A549 (cell line): ENCODE measurements at regions not wholly inside any gene's neighbourhood (a gene's known extent, or its start where the extent isn't known, plus 50 kb on each side); places are given as distances from the start of the nearest gene placed in this dataset.
A peak's percentile ranks its signal among the peaks of the same experiment; 100 is the strongest.

Experiments
- ATAC-seq, 2 experiments: fragments of 200-7000 bp in 1 of 2; fragments of >200 bp in 1 of 2; cut with Nextera tagmentation in 1 of 2; cut with Tn5 transposase in 1 of 2; 3 replicates each; pipeline versions ENCODE4 v1.8.0 to v1.9.1; 2018 to 2020; ENCODE audit warnings: mild to moderate bottlenecking in 1 of 2, moderate library complexity in 1 of 2
- CTCF ChIA-PET: fragments of 300-600 bp; sonication (Branson Sonifier 250); formaldehyde crosslinking; extraction: SDS; loops from one replicate; lab custom pipeline; 2021; ENCODE audit warnings: antibody characterized with exemption, inconsistent platforms; lab: Yijun Ruan, JAX
- POLR2A ChIA-PET: fragments of 350-600 bp; formaldehyde crosslinking; extraction: SDS; loops from one replicate; lab custom pipeline; 2021; ENCODE audit warnings: antibody characterized with exemption, inconsistent platforms; lab: Yijun Ruan, JAX
- DNase-seq, 2 experiments: peaks; one replicate each; pipeline versions ENCODE4 v3.0.0 to v3.0.0-alpha.2; 2011 to 2016; ENCODE audit warnings: low read depth in 1 of 2, low spot score in 1 of 2
- FAIRE-seq: peaks from 2 replicates; lab custom pipeline; 2011; peaks lifted over from hg19 to GRCh38; lab: Jason Lieb, UNC
- H3K27ac ChIP-seq, 2 experiments: fragments of >200 bp; sonication (Bioruptor Twin); formaldehyde crosslinking; 3 replicates each; pipeline ENCODE4 v1.5.1; 2016 to 2017
- H3K4me1 ChIP-seq: fragments of >200 bp; sonication (Bioruptor Twin); formaldehyde crosslinking; 3 replicates; pipeline ENCODE4 v1.6.1; 2016
- H3K4me2 ChIP-seq: fragments of >200 bp; sonication (Bioruptor Twin); formaldehyde crosslinking; 3 replicates; pipeline ENCODE4 v1.6.1; 2016
- H3K4me3 ChIP-seq: fragments of >200 bp; sonication (Bioruptor Twin); formaldehyde crosslinking; 3 replicates; pipeline ENCODE4 v1.5.1; 2016
- H3K9me3 ChIP-seq: fragments of >200 bp; sonication (Bioruptor Twin); formaldehyde crosslinking; 3 replicates; pipeline ENCODE4 v1.6.1; 2016
- CBX2 ChIP-seq: fragments of 200-600 bp; sonication (generic); IDR thresholded peaks from 2 replicates; pipeline ENCODE4 v1.6.1; 2016; ENCODE audit warnings: low read depth, mild to moderate bottlenecking, borderline replicate concordance
- CBX8 ChIP-seq: fragments of 200-600 bp; sonication (generic); IDR thresholded peaks from 2 replicates; pipeline ENCODE4 v1.6.1; 2016
- CEBPB ChIP-seq, 2 experiments: fragments of >200 bp in 1 of 2; sonication (Bioruptor Twin) in 1 of 2; formaldehyde crosslinking in 1 of 2; IDR thresholded peaks; 2 replicates each; pipeline ENCODE4 v1.6.1; 2012 to 2016
- EHMT2 ChIP-seq: fragments of 200-600 bp; sonication (generic); IDR thresholded peaks from 2 replicates; pipeline ENCODE4 v1.6.1; 2016; ENCODE audit warnings: antibody characterized with exemption, low read depth, mild to moderate bottlenecking, moderate library complexity
- ESRRA ChIP-seq: fragments of 150-350 bp; IDR thresholded peaks from 2 replicates; pipeline ENCODE4 v1.6.1; 2014; ENCODE audit warnings: mild to moderate bottlenecking, low read length, borderline replicate concordance
- FOSB ChIP-seq: fragments of 250-450 bp; sonication (Bioruptor Pico); IDR thresholded peaks from 2 replicates; pipeline ENCODE4 v1.5.0; 2020; ENCODE audit warnings: mild to moderate bottlenecking, moderate library complexity
- FOSL2 ChIP-seq, 2 experiments: fragments of 450-650 bp in 1 of 2; fragments of >200 bp in 1 of 2; sonication (Bioruptor Twin) in 1 of 2; formaldehyde crosslinking; IDR thresholded peaks; 2 replicates each; pipeline versions ENCODE4 v1.5.0 to v1.6.1; 2016 to 2020; ENCODE audit warnings: mild to moderate bottlenecking in 1 of 2, moderate library complexity in 1 of 2
- GATA3 ChIP-seq: IDR thresholded peaks from 2 replicates; pipeline ENCODE4 v1.6.1; 2012; ENCODE audit warnings: borderline replicate concordance
- HDAC2 ChIP-seq: fragments of 200-600 bp; sonication (generic); IDR thresholded peaks from 2 replicates; pipeline ENCODE4 v1.6.1; 2016
- HEYL ChIP-seq: fragments of 250-450 bp; sonication (Bioruptor Pico); IDR thresholded peaks from 2 replicates; pipeline ENCODE4 v1.8.0; 2021; ENCODE audit warnings: mild to moderate bottlenecking, moderate library complexity
- HOXA7 ChIP-seq: fragments of 250-450 bp; sonication (Bioruptor Pico); IDR thresholded peaks from 2 replicates; pipeline ENCODE4 v1.5.0; 2020; ENCODE audit warnings: mild to moderate bottlenecking, moderate library complexity
- HOXB5 ChIP-seq: fragments of 250-450 bp; sonication (Bioruptor Pico); IDR thresholded peaks from 2 replicates; pipeline ENCODE4 v1.5.0; 2020; ENCODE audit warnings: mild to moderate bottlenecking, moderate library complexity
- JUNB ChIP-seq: fragments of >200 bp; sonication (Bioruptor Twin); formaldehyde crosslinking; IDR thresholded peaks from 2 replicates; pipeline ENCODE4 v1.6.1; 2016
- KDM1A ChIP-seq: fragments of 200-600 bp; sonication (generic); IDR thresholded peaks from 2 replicates; pipeline ENCODE4 v1.6.1; 2016; ENCODE audit warnings: low read depth, mild to moderate bottlenecking
- KDM5A ChIP-seq: fragments of 200-600 bp; sonication (generic); IDR thresholded peaks from 2 replicates; pipeline ENCODE4 v1.6.1; 2016; ENCODE audit warnings: antibody characterized with exemption, mild to moderate bottlenecking
- MAFK ChIP-seq: fragments of 450-650 bp; IDR thresholded peaks from 2 replicates; pipeline ENCODE4 v1.6.1; 2014; ENCODE audit not compliant: partially characterized antibody
- MAZ ChIP-seq: fragments of 150-350 bp; IDR thresholded peaks from 2 replicates; pipeline ENCODE4 v1.6.1; 2014; ENCODE audit warnings: antibody characterized with exemption, low read depth, low read length, borderline replicate concordance
- MYC ChIP-seq: IDR thresholded peaks from 2 replicates; pipeline ENCODE4 v1.6.1; 2012; ENCODE audit warnings: mild to moderate bottlenecking, inconsistent platforms, low read length, improper control_type of control experiment, borderline replicate concordance
- NFE2L2 ChIP-seq: fragments of 150-350 bp; conservative IDR thresholded peaks from 2 replicates; pipeline ENCODE4 v1.6.1; 2014; ENCODE audit warnings: low read length
- NPAS2 ChIP-seq: fragments of 250-450 bp; sonication (Bioruptor Pico); IDR thresholded peaks from 2 replicates; pipeline ENCODE4 v1.8.0; 2022; ENCODE audit warnings: mild to moderate bottlenecking, moderate library complexity, borderline replicate concordance
- NR3C1 ChIP-seq: fragments of >200 bp; sonication (Bioruptor Twin); formaldehyde crosslinking; IDR thresholded peaks from 3 replicates; pipeline ENCODE4 v1.6.1; 2017
- RARB ChIP-seq: fragments of 250-450 bp; sonication (Bioruptor Pico); IDR thresholded peaks from 2 replicates; pipeline ENCODE4 v1.8.0; 2021; ENCODE audit warnings: mild to moderate bottlenecking, moderate library complexity
- RFX5 ChIP-seq: fragments of 450-650 bp; IDR thresholded peaks from 2 replicates; pipeline ENCODE4 v1.7.1; 2014; ENCODE audit warnings: antibody characterized with exemption, mild to moderate bottlenecking, moderate library complexity
- RNF2 ChIP-seq: fragments of 200-600 bp; sonication (generic); IDR thresholded peaks from 2 replicates; pipeline ENCODE4 v1.6.1; 2016; ENCODE audit warnings: low read depth, mild to moderate bottlenecking, antibody characterized with exemption, moderate library complexity, borderline replicate concordance
- SMC3 ChIP-seq: fragments of >200 bp; sonication (Bioruptor Twin); formaldehyde crosslinking; IDR thresholded peaks from 3 replicates; pipeline ENCODE4 v1.6.1; 2018; ENCODE audit warnings: inconsistent platforms
- TFCP2L1 ChIP-seq: fragments of 250-450 bp; sonication (Bioruptor Pico); IDR thresholded peaks from 2 replicates; pipeline ENCODE4 v1.5.0; 2021; ENCODE audit warnings: mild to moderate bottlenecking
- TP53 ChIP-seq: fragments of 250-450 bp; sonication (Bioruptor Pico); IDR thresholded peaks from 2 replicates; pipeline ENCODE4 v1.5.0; 2021; ENCODE audit warnings: mild to moderate bottlenecking, moderate library complexity
- ZC3H11A ChIP-seq: fragments of 450-650 bp; IDR thresholded peaks from 2 replicates; pipeline ENCODE4 v1.6.1; 2014; ENCODE audit warnings: antibody characterized with exemption, mild to moderate bottlenecking
- ZNF302 ChIP-seq: fragments of 250-450 bp; sonication (Bioruptor Pico); IDR thresholded peaks from 2 replicates; pipeline ENCODE4 v1.9.0; 2021; ENCODE audit warnings: inconsistent platforms, mild to moderate bottlenecking, moderate library complexity
- ZSCAN20 ChIP-seq: fragments of 250-450 bp; sonication (Bioruptor Pico); IDR thresholded peaks from 2 replicates; pipeline ENCODE4 v1.8.0; 2022; ENCODE audit warnings: mild to moderate bottlenecking, moderate library complexity
- WGBS: methylation state at CpG from one replicate; pipeline ENCODE4 v1.1.6; 2017; ENCODE audit errors: missing lambda C conversion rate; 5-methylcytosine and 5-hydroxymethylcytosine counted together
- TF ChIP-seq, protein P1 (sequence below): fragments of 250-450 bp; sonication (Bioruptor Pico); IDR thresholded peaks from 2 replicates; pipeline ENCODE4 v1.5.0; 2020; ENCODE audit warnings: low read depth, mild to moderate bottlenecking, moderate library complexity
- TF ChIP-seq, protein P2 (sequence below): IDR thresholded peaks from 2 replicates; pipeline ENCODE4 v1.6.1; 2012

- TF ChIP-seq SMC3 (no peak), HDAC2 (no peak), HEYL (CRISPR knock-in tag) (no peak)
- TF ChIP-seq, protein P1, sequence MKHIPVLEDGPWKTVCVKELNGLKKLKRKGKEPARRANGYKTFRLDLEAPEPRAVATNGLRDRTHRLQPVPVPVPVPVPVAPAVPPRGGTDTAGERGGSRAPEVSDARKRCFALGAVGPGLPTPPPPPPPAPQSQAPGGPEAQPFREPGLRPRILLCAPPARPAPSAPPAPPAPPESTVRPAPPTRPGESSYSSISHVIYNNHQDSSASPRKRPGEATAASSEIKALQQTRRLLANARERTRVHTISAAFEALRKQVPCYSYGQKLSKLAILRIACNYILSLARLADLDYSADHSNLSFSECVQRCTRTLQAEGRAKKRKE (CRISPR knock-in tag), result no peak
Measured at GRCh38 chr18:75928706-75929105, 501.2 kb upstream of the SMIM21 start.

DNA sequence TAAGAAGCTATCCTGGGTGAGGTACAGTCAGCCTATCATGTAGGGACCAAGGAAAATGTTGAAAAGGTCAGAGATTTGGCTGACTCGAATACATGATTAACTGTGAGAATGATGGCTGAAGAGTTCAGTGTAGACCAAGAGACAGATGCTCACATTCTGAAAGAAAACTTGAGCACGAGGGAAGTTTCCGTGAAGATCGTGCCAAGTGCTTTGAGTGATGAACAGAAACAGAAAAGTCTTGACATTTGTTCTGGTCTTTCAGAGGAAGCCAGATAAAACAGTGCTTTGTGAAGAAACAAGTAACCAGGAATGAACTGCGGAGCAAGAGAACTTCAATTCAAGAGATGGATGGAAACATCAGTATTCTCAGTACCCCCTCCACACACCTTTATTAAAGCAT is 500.3 kb upstream of the SMIM21 start:
- Histone ChIP-seq H3K27ac (no peak overlapping the region), H3K4me3 (no peak overlapping the region), H3K4me2 (no peak overlapping the region), H3K9me3 (no peaks in the 10 kb centered on the region), H3K4me1 (peaks cover 22% of the 10 kb centered on the region)
- ChIA-PET CTCF (no interaction called here), POLR2A (no interaction called here)
- TF ChIP-seq SMC3 (no peak), KDM5A (no peak), MAFK (no peak), NR3C1 (no peak), ESRRA (no peak), RNF2 (no peak), ZSCAN20 (CRISPR knock-in tag) (no peak), ZC3H11A (no peak), TFCP2L1 (CRISPR knock-in tag) (no peak), CBX8 (no peak), HDAC2 (no peak), KDM1A (no peak), RARB (CRISPR knock-in tag) (no peak), CBX2 (no peak), CEBPB (IDR thresholded peaks at IDR 0.05) (no peak), NFE2L2 (no peak), GATA3 (no peak)
- TF ChIP-seq, protein P2, sequence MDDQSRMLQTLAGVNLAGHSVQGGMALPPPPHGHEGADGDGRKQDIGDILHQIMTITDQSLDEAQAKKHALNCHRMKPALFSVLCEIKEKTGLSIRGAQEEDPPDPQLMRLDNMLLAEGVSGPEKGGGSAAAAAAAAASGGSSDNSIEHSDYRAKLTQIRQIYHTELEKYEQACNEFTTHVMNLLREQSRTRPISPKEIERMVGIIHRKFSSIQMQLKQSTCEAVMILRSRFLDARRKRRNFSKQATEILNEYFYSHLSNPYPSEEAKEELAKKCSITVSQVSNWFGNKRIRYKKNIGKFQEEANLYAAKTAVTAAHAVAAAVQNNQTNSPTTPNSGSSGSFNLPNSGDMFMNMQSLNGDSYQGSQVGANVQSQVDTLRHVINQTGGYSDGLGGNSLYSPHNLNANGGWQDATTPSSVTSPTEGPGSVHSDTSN, result no peak
- ATAC-seq (no peak), DNase-seq (no peak), FAIRE-seq (no peak)
- WGBS, result 68% methylated on average over 5 of the region's 5 CpGs

More at GRCh38 chr18:75928706-75929105, 501.2 kb upstream of the SMIM21 start:
- CTCF ChIA-PET, result no interaction called here
- Histone ChIP-seq H3K4me2 (no peak overlapping the region), H3K4me1 (peaks cover 16% of the 10 kb centered on the region), H3K4me3 (no peak overlapping the region), H3K9me3 (no peaks in the 10 kb centered on the region), H3K27ac (no peak overlapping the region)
- POLR2A ChIA-PET, result no interaction called here
- 35% methylated on average over 2 of the region's 2 CpGs for WGBS
- DNase-seq, result no peak
- FAIRE-seq, result no peak
- no peak for ATAC-seq

- ChIA-PET CTCF (no interaction called here), POLR2A (no interaction called here)
- peak in 1 of 2 experiments; percentile 7 for DNase-seq
- no peak for FAIRE-seq
- Histone ChIP-seq H3K4me3 (no peak overlapping the region), H3K4me2 (peak overlapping the region; percentile 42), H3K9me3 (no peaks in the 10 kb centered on the region), H3K27ac (peak overlapping the region in 1 of 2 experiments; percentile 48; a peak in 3 of 6 replicates), H3K4me1 (peaks cover 27% of the 10 kb centered on the region)
- WGBS, result 8% methylated on average over 6 of the region's 6 CpGs
- TF ChIP-seq NPAS2 (CRISPR knock-in tag) (no peak), MAZ (no peak), SMC3 (no peak), MYC (no peak), ZSCAN20 (CRISPR knock-in tag) (no peak), EHMT2 (no peak), TFCP2L1 (CRISPR knock-in tag) (no peak), FOSB (CRISPR knock-in tag) (no peak), TP53 (CRISPR knock-in tag) (no peak), ZNF302 (CRISPR knock-in tag) (no peak), RFX5 (no peak), CBX8 (no peak), NR3C1 (no peak), CEBPB (IDR thresholded peaks at IDR 0.05) (peak in 1 of 2 experiments; percentile 30; a peak in 1 of 4 replicates), JUNB (peak; percentile 59), HOXA7 (CRISPR knock-in tag) (no peak), HOXB5 (CRISPR knock-in tag) (no peak), FOSL2 (IDR thresholded peaks at IDR 0.05) (peak; percentile 36; the same call in 1 of the 2 replicates), FOSL2 (CRISPR knock-in tag; IDR thresholded peaks at IDR 0.05) (peak; percentile 47)
- ATAC-seq, result peak in 1 of 2 experiments; percentile 50; a peak in 1 of 6 replicates
Measured at GRCh38 chr18:75926811-75927210, 499.3 kb upstream of the SMIM21 start.
